ENCODE measurements at regions not wholly inside any gene's neighbourhood (a gene's known extent, or its start where the extent isn't known, plus 50 kb on each side); places are given as distances from the start of the nearest gene placed in this dataset.

GRCh38 chr15:94083467-94084052 is 147.8 kb upstream of the MCTP2 start:
- Mint-ChIP-seq H3K27ac (no peak overlapping the region), H3K4me3 (no peak overlapping the region), H3K4me1 (ENCODE audit: low read depth in 2 of 2) (peaks cover 0 to 6% of the 10 kb centered on the region in 2 donors), H3K9me3 (no peaks in the 10 kb centered on the region), H3K36me3 (no peaks in the 10 kb centered on the region), H3K27me3 (peaks cover 12 to 19% of the 10 kb centered on the region in 2 donors)
- no peak for DNase-seq (ENCODE audit: low spot score)
- no peak for ATAC-seq

GRCh38 chr15:94081829-94082228 is 149.5 kb upstream of the MCTP2 start:
- peaks cover 9 to 18% of the 10 kb centered on the region in 2 donors for H3K27me3 Mint-ChIP-seq
- DNase-seq (ENCODE audit: low spot score): no peak
- H3K36me3 Mint-ChIP-seq: no peaks in the 10 kb centered on the region
- H3K27ac Mint-ChIP-seq: no peak overlapping the region
- no peak for ATAC-seq
- no peaks in the 10 kb centered on the region for H3K9me3 Mint-ChIP-seq
- no peak overlapping the region for H3K4me3 Mint-ChIP-seq
- peaks cover 0 to 6% of the 10 kb centered on the region in 2 donors for H3K4me1 Mint-ChIP-seq (ENCODE audit: low read depth in 2 of 2)

- H3K27ac Mint-ChIP-seq: no peak overlapping the region
- peaks cover 9 to 18% of the 10 kb centered on the region in 2 donors for H3K27me3 Mint-ChIP-seq
- DNase-seq (ENCODE audit: low spot score): no peak
- H3K4me3 Mint-ChIP-seq: no peak overlapping the region
- H3K9me3 Mint-ChIP-seq: no peaks in the 10 kb centered on the region
- ATAC-seq: no peak
- no peaks in the 10 kb centered on the region for H3K36me3 Mint-ChIP-seq
- peaks cover 0 to 6% of the 10 kb centered on the region in 2 donors for H3K4me1 Mint-ChIP-seq (ENCODE audit: low read depth in 2 of 2)
These were observed 150.3 kb upstream of the MCTP2 start for GRCh38 chr15:94080989-94081605.

- ATAC-seq: peak in 1 of 2 donors; percentile 80
- Mint-ChIP-seq H3K9me3 (no peaks in the 10 kb centered on the region), H3K4me3 (no peak overlapping the region), H3K36me3 (no peaks in the 10 kb centered on the region), H3K4me1 (ENCODE audit: low read depth in 2 of 2) (peaks cover 0 to 6% of the 10 kb centered on the region in 2 donors), H3K27ac (no peak overlapping the region), H3K27me3 (peaks cover 9 to 17% of the 10 kb centered on the region in 2 donors)
- DNase-seq (ENCODE audit: low spot score): no peak
These were observed 150.9 kb upstream of the MCTP2 start for GRCh38 chr15:94080416-94080815.

- no peak overlapping the region for H3K27ac Mint-ChIP-seq
- ATAC-seq: no peak
- H3K4me1 Mint-ChIP-seq (ENCODE audit: low read depth in 2 of 2): peaks cover 0 to 6% of the 10 kb centered on the region in 2 donors
- no peaks in the 10 kb centered on the region for H3K36me3 Mint-ChIP-seq
- no peaks in the 10 kb centered on the region for H3K9me3 Mint-ChIP-seq
- DNase-seq (ENCODE audit: low spot score): no peak
- no peak overlapping the region for H3K4me3 Mint-ChIP-seq
- peaks cover 9 to 12% of the 10 kb centered on the region in 2 donors for H3K27me3 Mint-ChIP-seq
These were observed 151.4 kb upstream of the MCTP2 start for GRCh38 chr15:94079968-94080367.

GRCh38 chr15:94079459-94079858 is 151.9 kb upstream of the MCTP2 start:
- H3K27me3 Mint-ChIP-seq: peaks cover 7 to 9% of the 10 kb centered on the region in 2 donors
- H3K36me3 Mint-ChIP-seq: no peaks in the 10 kb centered on the region
- ATAC-seq (no peak), DNase-seq (ENCODE audit: low spot score) (no peak)
- H3K4me3 Mint-ChIP-seq: no peak overlapping the region
- H3K4me1 Mint-ChIP-seq (ENCODE audit: low read depth in 2 of 2): peaks cover 0 to 6% of the 10 kb centered on the region in 2 donors
- H3K9me3 Mint-ChIP-seq: no peaks in the 10 kb centered on the region
- H3K27ac Mint-ChIP-seq: no peak overlapping the region

- ATAC-seq (no peak), DNase-seq (ENCODE audit: low spot score) (no peak)
- H3K27ac Mint-ChIP-seq: no peak overlapping the region
- no peaks in the 10 kb centered on the region for H3K9me3 Mint-ChIP-seq
- no peak overlapping the region for H3K4me3 Mint-ChIP-seq
- H3K4me1 Mint-ChIP-seq (ENCODE audit: low read depth in 2 of 2): no peaks in the 10 kb centered on the region
- H3K36me3 Mint-ChIP-seq: no peaks in the 10 kb centered on the region
- peaks cover 6 to 7% of the 10 kb centered on the region in 2 donors for H3K27me3 Mint-ChIP-seq
These were observed 153.4 kb upstream of the MCTP2 start for GRCh38 chr15:94077938-94078337.

GRCh38 chr15:94075349-94075748 is 156.0 kb upstream of the MCTP2 start:
- Mint-ChIP-seq H3K4me3 (no peak overlapping the region), H3K4me1 (ENCODE audit: low read depth in 2 of 2) (no peaks in the 10 kb centered on the region), H3K27me3 (peaks cover 3 to 7% of the 10 kb centered on the region in 2 donors), H3K36me3 (no peaks in the 10 kb centered on the region), H3K9me3 (no peaks in the 10 kb centered on the region), H3K27ac (no peak overlapping the region)
- DNase-seq (ENCODE audit: low spot score) (no peak), ATAC-seq (no peak)

GRCh38 chr15:94070356-94071295 is 160.7 kb upstream of the MCTP2 start:
- no peak for DNase-seq (ENCODE audit: low spot score)
- Mint-ChIP-seq H3K36me3 (no peaks in the 10 kb centered on the region), H3K27ac (no peak overlapping the region), H3K27me3 (peaks cover 7 to 21% of the 10 kb centered on the region in 2 donors), H3K9me3 (peaks cover 5% of the 10 kb centered on the region), H3K4me3 (no peak overlapping the region), H3K4me1 (ENCODE audit: low read depth in 2 of 2) (no peaks in the 10 kb centered on the region)
- ATAC-seq: no peak

- H3K4me1 Mint-ChIP-seq (ENCODE audit: low read depth in 2 of 2): no peaks in the 10 kb centered on the region
- peaks cover 5% of the 10 kb centered on the region for H3K9me3 Mint-ChIP-seq
- DNase-seq (ENCODE audit: low spot score): no peak
- no peak for ATAC-seq
- no peak overlapping the region for H3K27ac Mint-ChIP-seq
- H3K4me3 Mint-ChIP-seq: no peak overlapping the region
- H3K36me3 Mint-ChIP-seq: no peaks in the 10 kb centered on the region
- peaks cover 7 to 27% of the 10 kb centered on the region in 2 donors for H3K27me3 Mint-ChIP-seq
These were observed 161.5 kb upstream of the MCTP2 start for GRCh38 chr15:94069844-94070243.

GRCh38 chr15:94066811-94067210 is 164.6 kb upstream of the MCTP2 start:
- Mint-ChIP-seq H3K9me3 (peaks cover 5% of the 10 kb centered on the region), H3K27ac (no peak overlapping the region), H3K4me3 (no peak overlapping the region), H3K4me1 (ENCODE audit: low read depth in 2 of 2) (no peaks in the 10 kb centered on the region), H3K27me3 (peaks cover 12 to 44% of the 10 kb centered on the region in 2 donors), H3K36me3 (no peaks in the 10 kb centered on the region)
- ATAC-seq (no peak), DNase-seq (ENCODE audit: low spot score) (no peak)

GRCh38 chr15:94066046-94066445 is 165.3 kb upstream of the MCTP2 start:
- no peaks in the 10 kb centered on the region for H3K4me1 Mint-ChIP-seq (ENCODE audit: low read depth in 2 of 2)
- no peaks in the 10 kb centered on the region for H3K36me3 Mint-ChIP-seq
- ATAC-seq (no peak), DNase-seq (ENCODE audit: low spot score) (no peak)
- peaks cover 12 to 47% of the 10 kb centered on the region in 2 donors for H3K27me3 Mint-ChIP-seq
- H3K27ac Mint-ChIP-seq: no peak overlapping the region
- no peak overlapping the region for H3K4me3 Mint-ChIP-seq
- peaks cover 5% of the 10 kb centered on the region for H3K9me3 Mint-ChIP-seq

- Mint-ChIP-seq H3K9me3 (peaks cover 5% of the 10 kb centered on the region), H3K4me1 (ENCODE audit: low read depth in 2 of 2) (no peaks in the 10 kb centered on the region), H3K4me3 (no peak overlapping the region), H3K27ac (no peak overlapping the region), H3K27me3 (peaks cover 12 to 38% of the 10 kb centered on the region in 2 donors), H3K36me3 (no peaks in the 10 kb centered on the region)
- DNase-seq (ENCODE audit: low spot score): no peak
- ATAC-seq: no peak
These were observed 166.6 kb upstream of the MCTP2 start for GRCh38 chr15:94064676-94065313.
